ENCODE measurements at regions not wholly inside any gene's neighbourhood (a gene's known extent, or its start where the extent isn't known, plus 50 kb on each side); places are given as distances from the start of the nearest gene placed in this dataset.
"Not testable (repeated sequence)": the region's sequence is repeated elsewhere in the genome, so short reads cannot be mapped to it uniquely, and the experiment has no call there.

DNA sequence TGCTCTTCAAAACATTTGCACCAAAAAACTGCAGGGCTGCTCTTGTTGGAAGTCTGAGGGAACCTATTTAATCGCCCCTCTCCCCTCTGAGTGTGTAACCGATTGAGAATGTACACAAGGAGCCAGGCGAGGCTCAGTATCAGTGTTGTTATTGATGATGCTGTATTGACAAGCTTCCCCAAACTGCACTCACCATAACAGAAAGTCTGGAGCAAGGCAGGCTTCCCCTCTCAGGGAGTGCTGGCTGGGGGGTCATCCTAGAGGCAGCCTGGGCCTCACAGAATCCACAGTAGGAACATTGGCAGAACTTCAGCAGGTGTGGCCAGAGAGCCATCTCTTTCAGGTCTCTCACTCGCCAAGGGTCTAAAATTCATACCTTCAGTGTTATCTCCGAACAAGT, 58.1 kb upstream of the TUNAR start:
- DNase-seq (ENCODE audit: low spot score), result no peak

DNA sequence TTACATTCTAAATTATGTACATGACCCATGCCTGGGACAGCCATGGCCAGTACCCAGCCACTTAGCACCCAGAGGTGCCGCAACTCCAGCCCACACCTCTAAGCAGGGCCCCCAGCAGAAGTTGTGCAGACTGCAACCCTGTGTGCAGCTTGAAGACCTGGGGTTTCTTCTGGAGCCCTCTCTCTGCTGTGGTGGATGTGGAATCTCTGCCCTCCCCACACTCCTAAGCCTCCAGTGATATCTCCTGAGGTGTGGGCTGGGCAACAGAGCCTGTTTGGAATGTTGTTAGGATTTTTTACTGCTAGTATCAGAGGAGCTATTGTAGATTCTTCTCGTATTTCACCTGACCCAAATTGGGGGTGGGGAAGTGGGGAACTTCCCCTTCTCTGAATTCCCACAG, 59.4 kb upstream of the TUNAR start:
- DNase-seq (ENCODE audit: low spot score), result no peak

DNA sequence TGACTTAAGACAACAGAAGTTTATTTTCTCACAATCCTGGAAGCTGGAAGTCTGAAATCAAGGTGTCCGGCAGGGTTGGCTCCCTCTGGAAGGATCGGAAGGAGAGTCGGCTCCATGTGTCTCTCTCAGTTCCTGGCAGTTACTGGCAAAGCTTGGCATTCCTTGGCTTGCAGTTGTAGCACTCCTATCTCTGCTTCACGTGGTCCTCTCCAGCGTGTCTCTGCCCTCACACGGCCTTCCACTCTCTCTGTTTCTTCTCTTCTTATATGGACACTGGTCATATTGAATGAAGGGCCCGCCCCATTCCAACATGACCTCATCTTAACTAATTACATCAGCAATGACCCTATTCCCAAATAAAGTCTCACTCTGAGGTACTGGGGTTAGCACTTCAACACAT, 60.1 kb upstream of the TUNAR start:
- DNase-seq (ENCODE audit: low spot score), result no peak

GRCh38 chr14:95815226-95815690, 61.4 kb upstream of the TUNAR start:
- no peak for DNase-seq (ENCODE audit: low spot score)

DNA sequence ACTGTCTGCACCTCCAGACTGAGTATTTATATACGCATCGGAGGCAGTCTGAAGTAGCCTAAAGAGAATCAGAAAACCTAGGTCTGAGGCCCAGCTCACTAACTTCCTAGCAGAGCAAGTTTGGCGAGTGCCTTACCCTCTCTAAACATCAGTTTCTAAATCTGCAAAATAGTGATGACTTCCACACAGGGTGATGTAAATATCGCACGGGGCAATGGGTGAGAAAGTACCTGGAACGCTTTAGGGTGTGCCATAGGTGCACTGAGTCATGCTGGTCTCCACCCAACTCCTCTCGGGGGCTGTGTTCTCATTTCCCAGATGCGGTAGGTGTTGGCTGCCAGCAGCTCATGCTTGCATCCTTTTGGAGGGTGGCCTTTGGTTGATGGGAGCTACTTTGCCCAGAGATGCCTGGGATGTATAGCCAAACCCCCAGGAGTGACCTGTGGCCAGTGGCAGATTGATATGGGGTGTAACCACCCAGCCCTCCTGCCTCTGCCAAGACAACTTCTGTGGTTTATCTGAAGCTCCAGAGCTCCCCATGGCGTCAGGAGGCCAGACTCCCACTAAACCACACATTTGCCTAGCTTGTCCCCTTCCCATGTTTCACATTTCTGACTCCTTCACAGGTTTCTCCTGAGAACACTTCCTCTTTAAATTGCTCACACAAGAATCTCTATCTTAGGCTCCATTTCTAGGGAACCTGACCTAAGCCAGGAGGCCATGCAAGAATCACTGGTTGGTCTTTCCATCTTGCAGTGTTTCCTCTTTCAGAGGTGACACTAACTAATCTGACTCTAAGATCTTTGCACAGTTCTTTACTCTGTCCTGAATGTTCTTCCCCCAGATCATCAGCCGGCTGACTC, 62.0 kb upstream of the TUNAR start:
- no peak for DNase-seq (ENCODE audit: low spot score)

DNA sequence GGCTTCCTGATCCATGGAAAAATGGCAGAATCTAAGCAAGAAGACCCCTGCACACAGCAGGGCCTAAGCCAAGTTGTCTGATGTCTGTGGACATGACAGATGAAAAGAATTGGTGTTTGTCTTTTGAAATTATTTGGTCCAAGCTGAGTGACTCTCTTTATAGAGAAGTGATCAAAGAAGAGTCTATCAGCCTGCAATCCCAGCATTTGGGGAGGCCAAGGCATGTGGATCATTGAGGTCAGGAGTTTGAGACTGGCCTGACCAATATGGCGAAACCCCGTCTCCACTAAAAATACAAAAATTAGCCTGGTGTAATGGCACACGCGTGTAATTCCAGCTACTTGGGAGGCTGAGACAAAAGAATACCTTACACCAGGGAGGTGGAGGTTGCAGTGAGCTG, 64.8 kb upstream of the TUNAR start:
- no peak for DNase-seq (ENCODE audit: low spot score)

GRCh38 chr14:95808371-95808770, 68.3 kb upstream of the TUNAR start:
- DNase-seq (ENCODE audit: low spot score), result no peak

- no peak for DNase-seq (ENCODE audit: low spot score)
Observed at GRCh38 chr14:95796788-95797187, 79.8 kb upstream of the TUNAR start.

DNA sequence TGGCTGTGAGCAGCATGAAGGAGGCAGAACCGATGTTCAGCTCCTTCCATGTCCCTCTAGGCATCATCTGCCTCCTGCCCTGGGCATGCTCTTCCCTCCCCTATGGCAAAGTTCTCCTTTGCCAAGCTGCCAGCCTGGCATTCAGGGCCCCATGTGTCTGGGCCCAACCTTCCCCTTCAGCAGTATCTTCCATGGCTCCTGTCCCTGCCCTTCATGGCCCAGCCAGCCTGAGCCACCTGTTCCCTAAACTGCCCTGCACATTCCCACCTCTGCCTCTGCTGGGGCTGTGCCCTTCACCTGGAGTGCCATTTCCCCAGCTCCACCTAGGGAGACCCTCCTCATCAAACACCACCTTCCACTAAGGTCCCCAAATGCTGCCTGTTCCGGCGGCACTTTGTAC, 74.0 kb upstream of the TCL1A start:
- DNase-seq (ENCODE audit: low spot score), result no peak

- no peak for DNase-seq (ENCODE audit: low spot score)
Observed at GRCh38 chr14:95786566-95786965, 72.6 kb upstream of the TCL1A start.

- DNase-seq (ENCODE audit: low spot score), result no peak
Observed at GRCh38 chr14:95784137-95784536, 70.2 kb upstream of the TCL1A start.

DNA sequence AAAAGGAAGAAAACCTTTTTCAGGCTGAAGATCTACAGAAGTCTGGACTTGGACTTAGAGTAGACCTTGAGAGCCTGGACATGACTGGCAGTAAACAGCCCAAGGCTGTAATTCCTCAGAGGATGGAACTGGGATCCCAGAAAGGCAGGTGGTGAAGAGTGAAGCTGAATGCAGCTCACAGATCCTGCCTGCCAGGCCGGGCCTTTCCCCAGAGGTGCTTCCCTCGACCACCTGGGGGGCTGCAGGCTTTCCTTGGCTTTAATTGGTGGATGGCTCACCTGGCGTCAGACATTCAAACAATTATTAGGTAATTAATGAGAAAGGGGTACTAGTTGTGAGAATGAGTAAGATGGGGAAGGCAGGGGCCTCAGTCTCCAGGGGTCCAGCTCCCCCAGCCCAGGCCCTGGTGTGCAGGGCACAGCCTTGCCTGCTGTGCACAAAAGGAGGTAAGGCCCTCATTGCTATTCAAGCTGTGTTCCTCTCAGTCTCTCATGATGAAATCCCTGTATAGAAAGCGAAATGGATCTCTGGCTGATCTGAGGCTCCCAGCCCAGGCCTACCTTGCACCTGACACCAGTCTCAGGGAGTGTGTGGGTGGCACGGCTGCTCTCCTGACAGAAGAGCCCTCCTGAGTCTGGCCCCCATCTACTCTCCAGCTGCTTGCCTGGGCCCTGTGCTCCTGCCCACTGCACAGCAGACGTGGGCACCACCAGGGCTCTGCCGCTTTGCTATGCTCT, 63.0 kb upstream of the TCL1A start:
- no peak for DNase-seq (ENCODE audit: low spot score)

DNA sequence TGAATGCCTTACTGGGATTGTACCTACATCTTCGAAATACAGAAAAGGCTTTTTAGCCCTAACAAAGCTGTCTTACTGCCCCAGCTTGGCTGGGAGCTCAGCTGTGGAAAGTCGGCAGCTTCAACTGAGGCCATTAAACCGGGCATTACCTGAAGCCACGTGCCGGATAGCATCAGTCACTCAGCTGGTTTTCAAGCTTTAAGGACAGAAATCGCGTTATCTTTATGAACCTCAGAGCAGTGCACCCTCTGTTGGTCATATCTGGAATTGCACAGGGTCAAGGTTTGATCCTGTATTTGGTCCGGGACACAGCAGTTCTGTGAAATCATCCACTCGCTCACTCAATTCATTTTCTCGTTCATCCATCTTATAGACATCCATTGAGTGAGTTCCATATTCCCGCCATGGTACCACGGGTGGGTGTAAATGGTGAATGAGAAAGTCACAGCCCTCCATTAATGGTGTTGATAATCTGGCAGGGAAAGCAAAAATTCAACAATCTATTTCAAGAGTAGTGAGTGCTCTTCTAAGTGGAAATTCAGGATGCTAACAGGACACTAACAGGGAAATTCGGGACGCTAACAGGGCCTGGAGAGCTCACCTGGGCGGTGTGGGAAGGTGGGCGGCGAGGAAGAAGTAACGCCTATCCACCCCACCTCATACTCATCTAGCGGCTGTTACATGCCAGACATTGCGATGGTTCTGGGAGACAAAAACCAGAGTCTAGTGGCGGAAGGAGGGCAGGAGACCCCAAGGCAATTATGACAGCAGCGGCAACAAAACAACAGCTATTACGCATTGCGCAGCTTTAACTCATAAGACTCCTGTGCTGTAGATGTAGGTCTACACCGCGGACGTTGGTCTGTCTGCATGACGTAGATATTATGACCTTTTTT, 60.6 kb upstream of the TCL1A start:
- DNase-seq (ENCODE audit: low spot score), result peak; percentile 52

DNA sequence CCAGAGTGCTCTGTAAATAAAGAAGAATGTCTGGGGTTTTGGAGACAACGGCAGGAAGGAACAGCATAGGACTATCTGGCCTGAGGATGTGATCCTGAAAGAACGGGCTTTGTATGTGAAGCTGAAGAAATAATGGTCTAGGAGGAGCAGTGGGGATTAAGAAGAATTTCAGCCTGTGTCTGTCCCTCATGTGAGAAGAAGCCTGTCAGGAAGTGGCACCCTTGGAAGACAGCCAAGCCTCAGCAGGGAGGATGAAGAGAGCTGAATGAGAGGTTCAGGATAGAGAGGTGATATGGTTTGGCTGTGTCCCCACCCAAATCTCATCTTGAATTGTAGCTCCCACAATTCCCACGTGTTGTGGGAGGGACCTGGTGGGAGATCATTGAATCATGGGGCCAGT, 56.9 kb upstream of the TCL1A start:
- DNase-seq (ENCODE audit: low spot score), result no peak

DNA sequence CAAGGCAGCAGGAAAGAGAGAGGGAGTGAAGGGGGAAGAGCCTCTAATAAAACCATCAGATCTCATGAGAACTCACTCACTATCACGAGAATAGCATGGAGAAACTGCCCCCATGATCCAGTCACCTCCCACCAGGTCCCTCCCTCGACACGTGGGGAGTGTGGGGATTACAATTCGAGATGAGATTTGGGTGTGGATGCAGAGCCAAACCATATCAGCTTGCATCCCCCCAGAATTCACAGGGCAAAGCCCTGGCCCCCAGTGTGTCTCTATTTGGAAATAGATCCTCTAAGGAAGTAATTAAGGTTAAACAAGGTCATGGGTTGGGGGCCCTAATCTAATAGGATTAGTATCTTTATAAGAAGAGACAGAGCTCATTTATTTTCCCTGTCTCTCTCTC, 56.1 kb upstream of the TCL1A start:
- DNase-seq (ENCODE audit: low spot score), result no peak

DNA sequence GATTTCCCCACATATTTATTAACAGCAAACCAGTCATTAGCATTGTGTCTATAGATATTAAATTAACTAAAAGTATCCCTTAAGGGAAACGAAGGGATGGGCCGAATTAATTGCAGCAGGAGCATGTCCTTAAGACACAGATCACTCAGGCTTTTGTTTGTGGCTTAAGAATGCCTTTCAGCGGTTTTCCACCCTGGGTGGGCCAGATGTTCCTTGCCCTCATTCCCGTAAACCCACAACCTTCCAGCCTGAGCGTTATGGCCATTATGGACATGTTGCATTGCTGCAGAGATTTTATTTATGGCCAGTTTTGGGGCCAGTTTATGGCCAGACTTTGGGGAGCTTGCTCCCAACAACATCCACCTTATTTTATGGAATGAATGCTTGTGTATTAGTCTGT, 55.5 kb upstream of the TCL1A start:
- not testable (repeated sequence) for DNase-seq (ENCODE audit: low spot score)

DNA sequence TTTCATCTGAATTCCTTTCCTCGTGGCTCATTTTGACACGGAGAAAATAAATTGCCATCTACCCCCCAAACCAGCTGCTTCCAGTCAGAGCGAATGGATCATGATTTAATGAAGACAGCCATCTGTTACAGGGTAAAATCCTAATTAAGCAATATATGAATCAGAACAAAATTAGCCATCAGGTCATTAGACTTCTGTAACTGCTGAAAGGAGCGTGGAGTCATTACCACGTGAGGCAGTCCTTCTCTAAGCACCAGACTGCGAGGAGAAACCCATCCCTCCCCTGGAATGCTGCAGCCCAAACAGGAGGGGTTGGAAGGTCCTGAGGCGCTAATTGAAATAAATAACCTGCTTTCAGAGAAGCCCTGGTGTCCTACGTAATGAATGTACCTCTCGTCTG, 51.1 kb upstream of the TCL1A start:
- DNase-seq (ENCODE audit: low spot score), result no peak

- no peak for DNase-seq (ENCODE audit: low spot score)
Observed at GRCh38 chr14:95763875-95764274, 50.0 kb upstream of the TCL1A start.
